Effector memory CD8-positive, alpha-beta T cell (primary cell): ENCODE measurements at regions not wholly inside any gene's neighbourhood (a gene's known extent, or its start where the extent isn't known, plus 50 kb on each side); places are given as distances from the start of the nearest gene placed in this dataset.

ENCODE experiments used
- ATAC-seq: fragments of 150-1000 bp; cut with Tn5 transposase; replicated peaks from 2 replicates; pipeline ENCODE4 v1.10.0; 2021; ENCODE audit warnings: mild to moderate bottlenecking, moderate library complexity
- DNase-seq, 3 experiments: peaks; one replicate each; pipeline ENCODE4 v3.0.0; 2021
- H3K27ac Mint-ChIP-seq, 2 donors: one replicate each; pipeline ENCODE4 v1.8.0; 2022; ENCODE audit warnings: mild to moderate bottlenecking in 2 of 2, mixed read lengths in 2 of 2, moderate library complexity in 2 of 2
- H3K27me3 Mint-ChIP-seq, 2 donors: one replicate each; pipeline ENCODE4 v1.8.0; 2022; ENCODE audit warnings: mixed read lengths in 2 of 2
- H3K36me3 Mint-ChIP-seq: one replicate; pipeline ENCODE4 v1.8.0; 2022; ENCODE audit warnings: mild to moderate bottlenecking, moderate library complexity, mixed read lengths; ENCODE audit not compliant: insufficient read depth
- H3K4me1 Mint-ChIP-seq, 2 donors: one replicate each; pipeline ENCODE4 v1.8.0; 2022; ENCODE audit warnings: low read depth in 2 of 2, mixed read lengths in 2 of 2
- H3K4me3 Mint-ChIP-seq, 2 donors: one replicate each; pipeline ENCODE4 v1.8.0; 2022; ENCODE audit warnings: mild to moderate bottlenecking in 2 of 2, mixed read lengths in 2 of 2, moderate library complexity in 2 of 2
- H3K9me3 Mint-ChIP-seq, 2 donors: one replicate each; pipeline ENCODE4 v1.8.0; 2022; ENCODE audit warnings: mixed read lengths in 2 of 2

GRCh38 chr3:43865351-43865750 is 174.6 kb downstream of the ABHD5 start:
- Mint-ChIP-seq H3K27ac (no peak overlapping the region), H3K4me1 (no peaks in the 10 kb centered on the region), H3K9me3 (no peaks in the 10 kb centered on the region), H3K27me3 (peaks cover 60 to 92% of the 10 kb centered on the region in 2 donors), H3K4me3 (no peak overlapping the region), H3K36me3 (no peaks in the 10 kb centered on the region)
- DNase-seq (no peak), ATAC-seq (no peak)

- DNase-seq (no peak), ATAC-seq (no peak)
- Mint-ChIP-seq H3K4me3 (no peak overlapping the region), H3K36me3 (no peaks in the 10 kb centered on the region), H3K27me3 (peaks cover 61 to 92% of the 10 kb centered on the region in 2 donors), H3K4me1 (no peaks in the 10 kb centered on the region), H3K27ac (no peak overlapping the region), H3K9me3 (no peaks in the 10 kb centered on the region)
Measured at GRCh38 chr3:43865887-43866528, 175.3 kb downstream of the ABHD5 start.

GRCh38 chr3:43866529-43867353 is 176.0 kb downstream of the ABHD5 start:
- ATAC-seq (no peak), DNase-seq (no peak)
- Mint-ChIP-seq H3K4me3 (no peak overlapping the region), H3K36me3 (no peaks in the 10 kb centered on the region), H3K9me3 (no peaks in the 10 kb centered on the region), H3K4me1 (no peaks in the 10 kb centered on the region), H3K27ac (no peak overlapping the region), H3K27me3 (peaks cover 59 to 92% of the 10 kb centered on the region in 2 donors)

- Mint-ChIP-seq H3K4me1 (peaks cover 0 to 3% of the 10 kb centered on the region in 2 donors), H3K36me3 (no peaks in the 10 kb centered on the region), H3K9me3 (no peaks in the 10 kb centered on the region), H3K4me3 (no peak overlapping the region), H3K27me3 (peaks cover 57 to 92% of the 10 kb centered on the region in 2 donors), H3K27ac (no peak overlapping the region)
- ATAC-seq (no peak), DNase-seq (no peak)
Measured at GRCh38 chr3:43867436-43868072, 176.8 kb downstream of the ABHD5 start.

- H3K4me1 Mint-ChIP-seq = peaks cover 0 to 3% of the 10 kb centered on the region in 2 donors
- H3K27me3 Mint-ChIP-seq = peaks cover 56 to 92% of the 10 kb centered on the region in 2 donors
- DNase-seq (no peak), ATAC-seq (no peak)
- H3K27ac Mint-ChIP-seq = no peak overlapping the region
- no peak overlapping the region for H3K4me3 Mint-ChIP-seq
- no peaks in the 10 kb centered on the region for H3K9me3 Mint-ChIP-seq
- H3K36me3 Mint-ChIP-seq = no peaks in the 10 kb centered on the region
Measured at GRCh38 chr3:43869491-43869890, 178.8 kb downstream of the ABHD5 start.

- Mint-ChIP-seq H3K4me3 (no peak overlapping the region), H3K36me3 (no peaks in the 10 kb centered on the region), H3K27me3 (peaks cover 50 to 91% of the 10 kb centered on the region in 2 donors), H3K9me3 (no peaks in the 10 kb centered on the region), H3K4me1 (peaks cover 0 to 3% of the 10 kb centered on the region in 2 donors), H3K27ac (no peak overlapping the region)
- ATAC-seq (no peak), DNase-seq (no peak)
Measured at GRCh38 chr3:43870120-43870519, 179.4 kb downstream of the ABHD5 start.

- no peaks in the 10 kb centered on the region for H3K9me3 Mint-ChIP-seq
- no peaks in the 10 kb centered on the region for H3K36me3 Mint-ChIP-seq
- ATAC-seq (no peak), DNase-seq (no peak)
- H3K4me1 Mint-ChIP-seq = peaks cover 0 to 3% of the 10 kb centered on the region in 2 donors
- H3K27me3 Mint-ChIP-seq = peaks cover 48 to 94% of the 10 kb centered on the region in 2 donors
- H3K4me3 Mint-ChIP-seq = no peak overlapping the region
- H3K27ac Mint-ChIP-seq = no peak overlapping the region
Measured at GRCh38 chr3:43870844-43871626, 180.3 kb downstream of the ABHD5 start.

- ATAC-seq = no peak
- no peaks in the 10 kb centered on the region for H3K9me3 Mint-ChIP-seq
- no peaks in the 10 kb centered on the region for H3K36me3 Mint-ChIP-seq
- peaks cover 0 to 3% of the 10 kb centered on the region in 2 donors for H3K4me1 Mint-ChIP-seq
- no peak overlapping the region for H3K4me3 Mint-ChIP-seq
- peaks cover 48 to 91% of the 10 kb centered on the region in 2 donors for H3K27me3 Mint-ChIP-seq
- no peak for DNase-seq
- no peak overlapping the region for H3K27ac Mint-ChIP-seq
Measured at GRCh38 chr3:43871627-43872245, 181.0 kb downstream of the ABHD5 start.

- H3K36me3 Mint-ChIP-seq = no peaks in the 10 kb centered on the region
- DNase-seq (no peak), ATAC-seq (no peak)
- no peak overlapping the region for H3K27ac Mint-ChIP-seq
- peaks cover 53 to 88% of the 10 kb centered on the region in 2 donors for H3K27me3 Mint-ChIP-seq
- no peaks in the 10 kb centered on the region for H3K9me3 Mint-ChIP-seq
- H3K4me3 Mint-ChIP-seq = no peak overlapping the region
- H3K4me1 Mint-ChIP-seq = peaks cover 0 to 3% of the 10 kb centered on the region in 2 donors
Measured at GRCh38 chr3:43872301-43872700, 181.6 kb downstream of the ABHD5 start.

GRCh38 chr3:43872901-43873300 is 182.2 kb downstream of the ABHD5 start:
- H3K27ac Mint-ChIP-seq = no peak overlapping the region
- H3K4me3 Mint-ChIP-seq = no peak overlapping the region
- H3K27me3 Mint-ChIP-seq = peaks cover 55 to 90% of the 10 kb centered on the region in 2 donors
- ATAC-seq (no peak), DNase-seq (no peak)
- no peaks in the 10 kb centered on the region for H3K36me3 Mint-ChIP-seq
- no peaks in the 10 kb centered on the region for H3K9me3 Mint-ChIP-seq
- H3K4me1 Mint-ChIP-seq = peaks cover 0 to 3% of the 10 kb centered on the region in 2 donors

GRCh38 chr3:43873723-43874122 is 183.0 kb downstream of the ABHD5 start:
- ATAC-seq (no peak), DNase-seq (no peak)
- no peak overlapping the region for H3K27ac Mint-ChIP-seq
- no peaks in the 10 kb centered on the region for H3K36me3 Mint-ChIP-seq
- H3K27me3 Mint-ChIP-seq = peaks cover 48 to 84% of the 10 kb centered on the region in 2 donors
- no peaks in the 10 kb centered on the region for H3K9me3 Mint-ChIP-seq
- no peak overlapping the region for H3K4me3 Mint-ChIP-seq
- peaks cover 0 to 3% of the 10 kb centered on the region in 2 donors for H3K4me1 Mint-ChIP-seq

GRCh38 chr3:43874290-43874689 is 183.6 kb downstream of the ABHD5 start:
- DNase-seq (no peak), ATAC-seq (no peak)
- H3K4me1 Mint-ChIP-seq = peaks cover 0 to 3% of the 10 kb centered on the region in 2 donors
- H3K9me3 Mint-ChIP-seq = no peaks in the 10 kb centered on the region
- H3K27ac Mint-ChIP-seq = no peak overlapping the region
- peaks cover 43 to 84% of the 10 kb centered on the region in 2 donors for H3K27me3 Mint-ChIP-seq
- no peak overlapping the region for H3K4me3 Mint-ChIP-seq
- no peaks in the 10 kb centered on the region for H3K36me3 Mint-ChIP-seq

GRCh38 chr3:43874731-43875130 is 184.0 kb downstream of the ABHD5 start:
- DNase-seq = no peak
- Mint-ChIP-seq H3K4me3 (no peak overlapping the region), H3K27me3 (peaks cover 38 to 84% of the 10 kb centered on the region in 2 donors), H3K36me3 (no peaks in the 10 kb centered on the region), H3K27ac (no peak overlapping the region), H3K4me1 (peaks cover 0 to 3% of the 10 kb centered on the region in 2 donors), H3K9me3 (no peaks in the 10 kb centered on the region)
- ATAC-seq = no peak
